HEK293T (cell line): ENCODE measurements at regions not wholly inside any gene's neighbourhood (a gene's known extent, or its start where the extent isn't known, plus 50 kb on each side); places are given as distances from the start of the nearest gene placed in this dataset.

Source experiments
- ARNT ChIP-seq: fragments of 450-650 bp; IDR thresholded peaks from 2 replicates; pipeline ENCODE4 v1.6.1; 2017; ENCODE audit warnings: mild to moderate bottlenecking
- BHLHE40 ChIP-seq: fragments of 450-650 bp; IDR thresholded peaks from 2 replicates; pipeline ENCODE4 v1.6.1; 2016; ENCODE audit warnings: mild to moderate bottlenecking, moderate library complexity, borderline replicate concordance
- CTBP1 ChIP-seq: fragments of 450-650 bp; IDR thresholded peaks from 2 replicates; pipeline ENCODE4 v1.6.1; 2016; ENCODE audit warnings: borderline replicate concordance
- ELF4 ChIP-seq: fragments of 450-650 bp; IDR thresholded peaks from 2 replicates; pipeline ENCODE4 v1.6.1; 2017; ENCODE audit warnings: antibody characterized with exemption
- FOXA1 ChIP-seq: fragments of 450-650 bp; IDR thresholded peaks from 2 replicates; pipeline ENCODE4 v1.6.1; 2016; ENCODE audit warnings: mild to moderate bottlenecking
- FOXK2 ChIP-seq: fragments of 450-650 bp; IDR thresholded peaks from 2 replicates; pipeline ENCODE4 v1.6.1; 2016; ENCODE audit warnings: mild to moderate bottlenecking
- FOXM1 ChIP-seq: fragments of 450-650 bp; IDR thresholded peaks from 2 replicates; pipeline ENCODE4 v1.6.1; 2017; ENCODE audit warnings: mild to moderate bottlenecking, borderline replicate concordance
- L3MBTL2 ChIP-seq: fragments of 450-650 bp; conservative IDR thresholded peaks from 2 replicates; pipeline ENCODE4 v1.6.1; 2016; ENCODE audit warnings: mild to moderate bottlenecking
- NFRKB ChIP-seq: fragments of 450-650 bp; IDR thresholded peaks from 2 replicates; pipeline ENCODE4 v1.6.1; 2016; ENCODE audit warnings: mild to moderate bottlenecking, moderate library complexity
- SP1 ChIP-seq: fragments of 450-650 bp; IDR thresholded peaks from 2 replicates; pipeline ENCODE4 v1.6.1; 2017
- SUZ12 ChIP-seq: fragments of 450-650 bp; IDR thresholded peaks from 2 replicates; pipeline ENCODE4 v1.6.1; 2016; ENCODE audit warnings: mild to moderate bottlenecking
- TARDBP ChIP-seq: fragments of 450-650 bp; IDR thresholded peaks from 2 replicates; pipeline ENCODE4 v1.6.1; 2016
- ZNF384 ChIP-seq: fragments of 450-650 bp; IDR thresholded peaks from 2 replicates; pipeline ENCODE4 v1.6.1; 2016
- TF ChIP-seq, protein P1 (sequence below): fragments of 450-650 bp; IDR thresholded peaks from 2 replicates; pipeline ENCODE4 v1.6.1; 2016

GRCh38 chrX:30955687-30956086 is 66.6 kb upstream of the TAB3 start:
- TF ChIP-seq BHLHE40: no peak
- no peak for TF ChIP-seq FOXM1
- TF ChIP-seq NFRKB: no peak
- TF ChIP-seq TARDBP: no peak
- no peak for TF ChIP-seq FOXA1
- TF ChIP-seq, protein P1, sequence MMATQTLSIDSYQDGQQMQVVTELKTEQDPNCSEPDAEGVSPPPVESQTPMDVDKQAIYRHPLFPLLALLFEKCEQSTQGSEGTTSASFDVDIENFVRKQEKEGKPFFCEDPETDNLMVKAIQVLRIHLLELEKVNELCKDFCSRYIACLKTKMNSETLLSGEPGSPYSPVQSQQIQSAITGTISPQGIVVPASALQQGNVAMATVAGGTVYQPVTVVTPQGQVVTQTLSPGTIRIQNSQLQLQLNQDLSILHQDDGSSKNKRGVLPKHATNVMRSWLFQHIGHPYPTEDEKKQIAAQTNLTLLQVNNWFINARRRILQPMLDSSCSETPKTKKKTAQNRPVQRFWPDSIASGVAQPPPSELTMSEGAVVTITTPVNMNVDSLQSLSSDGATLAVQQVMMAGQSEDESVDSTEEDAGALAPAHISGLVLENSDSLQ: no peak
- no peak for TF ChIP-seq ZNF384
- no peak for TF ChIP-seq ELF4
- TF ChIP-seq CTBP1: no peak
- no peak for TF ChIP-seq L3MBTL2
- no peak for TF ChIP-seq SP1
- TF ChIP-seq ARNT: no peak
- no peak for TF ChIP-seq FOXK2
- no peak for TF ChIP-seq SUZ12
